Sigmoid colon (tissue), 4 donors: ENCODE measurements at regions not wholly inside any gene's neighbourhood (a gene's known extent, or its start where the extent isn't known, plus 50 kb on each side); places are given as distances from the start of the nearest gene placed in this dataset.

Experiments used
- POLR2A ChIP-seq, 2 donors: fragments of 450-650 bp; IDR thresholded peaks; one replicate each; pipeline ENCODE4 v1.6.1; 2016; ENCODE audit warnings: antibody characterized with exemption in 2 of 2, mild to moderate bottlenecking in 2 of 2, moderate library complexity in 2 of 2
- POLR2AphosphoS5 ChIP-seq, 4 donors: sonication (generic); formaldehyde crosslinking; IDR thresholded peaks; one replicate each; pipeline ENCODE4 v1.6.1; 2017; ENCODE audit warnings: antibody characterized with exemption in 4 of 4
- TF ChIP-seq, protein P1 (sequence below), 4 experiments: fragments of 450-650 bp in 3 of 4; fragments of 200-600 bp in 1 of 4; IDR thresholded peaks; one replicate each; pipeline ENCODE4 v1.5.1; 2016 to 2019; ENCODE audit warnings: antibody characterized with exemption in 4 of 4, mild to moderate bottlenecking in 3 of 4, moderate library complexity in 2 of 4

GRCh38 chr11:106228996-106229395 is 151.5 kb downstream of the AASDHPPT start:
- TF ChIP-seq, protein P1, sequence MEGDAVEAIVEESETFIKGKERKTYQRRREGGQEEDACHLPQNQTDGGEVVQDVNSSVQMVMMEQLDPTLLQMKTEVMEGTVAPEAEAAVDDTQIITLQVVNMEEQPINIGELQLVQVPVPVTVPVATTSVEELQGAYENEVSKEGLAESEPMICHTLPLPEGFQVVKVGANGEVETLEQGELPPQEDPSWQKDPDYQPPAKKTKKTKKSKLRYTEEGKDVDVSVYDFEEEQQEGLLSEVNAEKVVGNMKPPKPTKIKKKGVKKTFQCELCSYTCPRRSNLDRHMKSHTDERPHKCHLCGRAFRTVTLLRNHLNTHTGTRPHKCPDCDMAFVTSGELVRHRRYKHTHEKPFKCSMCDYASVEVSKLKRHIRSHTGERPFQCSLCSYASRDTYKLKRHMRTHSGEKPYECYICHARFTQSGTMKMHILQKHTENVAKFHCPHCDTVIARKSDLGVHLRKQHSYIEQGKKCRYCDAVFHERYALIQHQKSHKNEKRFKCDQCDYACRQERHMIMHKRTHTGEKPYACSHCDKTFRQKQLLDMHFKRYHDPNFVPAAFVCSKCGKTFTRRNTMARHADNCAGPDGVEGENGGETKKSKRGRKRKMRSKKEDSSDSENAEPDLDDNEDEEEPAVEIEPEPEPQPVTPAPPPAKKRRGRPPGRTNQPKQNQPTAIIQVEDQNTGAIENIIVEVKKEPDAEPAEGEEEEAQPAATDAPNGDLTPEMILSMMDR (IDR thresholded peaks at IDR 0.05): no peak
- TF ChIP-seq POLR2AphosphoS5 (IDR thresholded peaks at IDR 0.05): no peak
- TF ChIP-seq POLR2A (IDR thresholded peaks at IDR 0.05): no peak
